ENCODE measurements at regions not wholly inside any gene's neighbourhood (a gene's known extent, or its start where the extent isn't known, plus 50 kb on each side); places are given as distances from the start of the nearest gene placed in this dataset.

GRCh38 chr15:91630090-91630489 is 223.4 kb upstream of the SLCO3A1 start:
- TF ChIP-seq, protein P1, sequence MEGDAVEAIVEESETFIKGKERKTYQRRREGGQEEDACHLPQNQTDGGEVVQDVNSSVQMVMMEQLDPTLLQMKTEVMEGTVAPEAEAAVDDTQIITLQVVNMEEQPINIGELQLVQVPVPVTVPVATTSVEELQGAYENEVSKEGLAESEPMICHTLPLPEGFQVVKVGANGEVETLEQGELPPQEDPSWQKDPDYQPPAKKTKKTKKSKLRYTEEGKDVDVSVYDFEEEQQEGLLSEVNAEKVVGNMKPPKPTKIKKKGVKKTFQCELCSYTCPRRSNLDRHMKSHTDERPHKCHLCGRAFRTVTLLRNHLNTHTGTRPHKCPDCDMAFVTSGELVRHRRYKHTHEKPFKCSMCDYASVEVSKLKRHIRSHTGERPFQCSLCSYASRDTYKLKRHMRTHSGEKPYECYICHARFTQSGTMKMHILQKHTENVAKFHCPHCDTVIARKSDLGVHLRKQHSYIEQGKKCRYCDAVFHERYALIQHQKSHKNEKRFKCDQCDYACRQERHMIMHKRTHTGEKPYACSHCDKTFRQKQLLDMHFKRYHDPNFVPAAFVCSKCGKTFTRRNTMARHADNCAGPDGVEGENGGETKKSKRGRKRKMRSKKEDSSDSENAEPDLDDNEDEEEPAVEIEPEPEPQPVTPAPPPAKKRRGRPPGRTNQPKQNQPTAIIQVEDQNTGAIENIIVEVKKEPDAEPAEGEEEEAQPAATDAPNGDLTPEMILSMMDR (IDR thresholded peaks at IDR 0.05; ENCODE audit: insufficient read depth, low read length, poor library complexity, severe bottlenecking): no peak
- TF ChIP-seq EZH2phosphoT487 (conservative IDR thresholded peaks at IDR 0.05; ENCODE audit: low read length): no peak

Data from SU-DHL-6 (cell line).